ENCODE measurements at regions not wholly inside any gene's neighbourhood (a gene's known extent, or its start where the extent isn't known, plus 50 kb on each side); places are given as distances from the start of the nearest gene placed in this dataset.
A peak's percentile ranks its signal among the peaks of the same experiment; 100 is the strongest.

- no peaks in the 10 kb centered on the region for H3K27me3 Mint-ChIP-seq
- no peaks in the 10 kb centered on the region for H3K4me1 Mint-ChIP-seq
- no peak overlapping the region for H3K4me3 Mint-ChIP-seq
- Histone ChIP-seq H3K27me3 (ENCODE audit: control insufficient read depth, insufficient read depth, low read length) (no peaks in the 10 kb centered on the region), H3K4me3 (ENCODE audit: low read depth, low read length) (no peak overlapping the region), H3K9me3 (ENCODE audit: control insufficient read depth in 2 of 2, low read length in 2 of 2) (no peaks in the 10 kb centered on the region), H3K4me1 (ENCODE audit: control insufficient read depth, insufficient read depth, low read length, poor library complexity, severe bottlenecking) (no peaks in the 10 kb centered on the region), H3K27ac (ENCODE audit: insufficient read depth, low read length, poor library complexity, severe bottlenecking) (no peak overlapping the region), H3K36me3 (ENCODE audit: control insufficient read depth, insufficient read depth, low read length) (no peaks in the 10 kb centered on the region)
- H3K9me3 Mint-ChIP-seq, result peaks cover 0 to 7% (median 2%) of the 10 kb centered on the region in 7 donors
- H3K27ac Mint-ChIP-seq, result no peak overlapping the region
- no peaks in the 10 kb centered on the region for H3K36me3 Mint-ChIP-seq
- no peak for ATAC-seq (ENCODE audit: low read depth in 2 of 2)
- no peak for DNase-seq
Observed at GRCh38 chrX:6904156-6904555, 243.4 kb upstream of the STS start.

DNA sequence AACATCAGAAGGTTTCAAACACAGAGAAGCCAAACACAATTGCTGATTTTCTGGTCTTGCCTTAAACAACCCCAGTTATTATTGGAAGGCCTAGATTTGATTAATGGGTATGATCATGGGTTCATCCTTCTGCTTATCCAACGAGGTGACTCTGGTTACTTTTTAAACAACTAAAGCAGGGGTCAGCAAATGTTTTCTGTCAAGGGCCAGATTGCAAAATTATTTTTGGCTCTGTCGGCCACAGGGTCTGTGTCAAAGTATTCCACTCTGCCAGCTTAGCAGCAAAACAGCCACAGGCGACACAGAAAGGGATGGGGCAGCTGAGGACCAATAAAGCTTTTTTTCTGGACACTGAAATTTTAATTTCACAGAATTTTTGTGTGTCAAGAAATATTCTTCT, 249.1 kb upstream of the STS start:
- Mint-ChIP-seq H3K27me3 (no peaks in the 10 kb centered on the region), H3K36me3 (peaks cover under 1% of the 10 kb centered on the region), H3K4me1 (no peaks in the 10 kb centered on the region), H3K9me3 (peaks cover 0 to 4% (median 0%) of the 10 kb centered on the region in 7 donors), H3K4me3 (no peak overlapping the region), H3K27ac (no peak overlapping the region)
- Histone ChIP-seq H3K4me3 (ENCODE audit: low read depth, low read length) (no peak overlapping the region), H3K4me1 (ENCODE audit: control insufficient read depth, insufficient read depth, low read length, poor library complexity, severe bottlenecking) (no peaks in the 10 kb centered on the region), H3K27me3 (ENCODE audit: control insufficient read depth, insufficient read depth, low read length) (no peaks in the 10 kb centered on the region), H3K36me3 (ENCODE audit: control insufficient read depth, insufficient read depth, low read length) (no peaks in the 10 kb centered on the region), H3K27ac (ENCODE audit: insufficient read depth, low read length, poor library complexity, severe bottlenecking) (no peak overlapping the region), H3K9me3 (ENCODE audit: control insufficient read depth in 2 of 2, low read length in 2 of 2) (no peaks in the 10 kb centered on the region)
- no peak for DNase-seq
- no peak for ATAC-seq (ENCODE audit: low read depth in 2 of 2)

- Mint-ChIP-seq H3K4me3 (no peak overlapping the region), H3K27ac (peak overlapping the region in 1 of 3 donors; percentile 3), H3K27me3 (no peaks in the 10 kb centered on the region), H3K9me3 (peaks cover 0 to 21% (median 4%) of the 10 kb centered on the region in 7 donors), H3K36me3 (peaks cover 4% of the 10 kb centered on the region), H3K4me1 (no peaks in the 10 kb centered on the region)
- Histone ChIP-seq H3K27me3 (ENCODE audit: control insufficient read depth, insufficient read depth, low read length) (no peaks in the 10 kb centered on the region), H3K27ac (ENCODE audit: insufficient read depth, low read length, poor library complexity, severe bottlenecking) (no peak overlapping the region), H3K4me3 (ENCODE audit: low read depth, low read length) (no peak overlapping the region), H3K4me1 (ENCODE audit: control insufficient read depth, insufficient read depth, low read length, poor library complexity, severe bottlenecking) (no peaks in the 10 kb centered on the region), H3K9me3 (ENCODE audit: control insufficient read depth in 2 of 2, low read length in 2 of 2) (no peaks in the 10 kb centered on the region), H3K36me3 (ENCODE audit: control insufficient read depth, insufficient read depth, low read length) (no peaks in the 10 kb centered on the region)
- DNase-seq, result no peak
- no peak for ATAC-seq (ENCODE audit: low read depth in 2 of 2)
Observed at GRCh38 chrX:6891404-6891803, 256.1 kb upstream of the STS start.

GRCh38 chrX:6890544-6891261, 256.8 kb upstream of the STS start:
- no peak overlapping the region for H3K4me3 ChIP-seq (ENCODE audit: low read depth, low read length)
- H3K27me3 ChIP-seq (ENCODE audit: control insufficient read depth, insufficient read depth, low read length), result no peaks in the 10 kb centered on the region
- Mint-ChIP-seq H3K27me3 (no peaks in the 10 kb centered on the region), H3K36me3 (peaks cover 4% of the 10 kb centered on the region), H3K4me1 (no peaks in the 10 kb centered on the region), H3K4me3 (no peak overlapping the region), H3K27ac (no peak overlapping the region), H3K9me3 (peaks cover 0 to 21% (median 4%) of the 10 kb centered on the region in 7 donors)
- DNase-seq (no peak), ATAC-seq (ENCODE audit: low read depth in 2 of 2) (no peak)
- H3K9me3 ChIP-seq (ENCODE audit: control insufficient read depth in 2 of 2, low read length in 2 of 2), result no peaks in the 10 kb centered on the region
- no peak overlapping the region for H3K27ac ChIP-seq (ENCODE audit: insufficient read depth, low read length, poor library complexity, severe bottlenecking)
- no peaks in the 10 kb centered on the region for H3K36me3 ChIP-seq (ENCODE audit: control insufficient read depth, insufficient read depth, low read length)
- H3K4me1 ChIP-seq (ENCODE audit: control insufficient read depth, insufficient read depth, low read length, poor library complexity, severe bottlenecking), result no peaks in the 10 kb centered on the region

DNA sequence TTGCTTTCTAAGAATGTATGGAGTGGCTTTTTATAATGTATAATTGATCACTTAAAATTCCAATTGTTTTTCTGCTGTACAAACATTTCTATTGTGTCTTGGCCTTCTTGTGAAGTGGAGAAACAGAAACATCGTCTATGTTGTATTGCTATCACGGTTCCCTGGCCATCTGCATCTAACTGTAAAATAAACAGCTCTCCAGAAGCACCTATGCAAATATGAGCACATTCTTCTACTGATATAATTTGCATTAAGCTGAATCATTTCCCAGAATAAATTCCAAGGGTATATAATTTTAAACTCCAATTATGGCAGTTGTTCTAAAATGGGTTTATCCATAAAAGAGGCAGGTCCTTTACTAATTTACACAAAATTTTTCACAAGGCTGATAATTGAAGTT, 261.6 kb upstream of the STS start:
- no peaks in the 10 kb centered on the region for H3K36me3 Mint-ChIP-seq
- no peak overlapping the region for H3K4me3 Mint-ChIP-seq
- DNase-seq (no peak), ATAC-seq (ENCODE audit: low read depth in 2 of 2) (no peak)
- H3K4me1 Mint-ChIP-seq, result no peaks in the 10 kb centered on the region
- H3K27me3 ChIP-seq (ENCODE audit: control insufficient read depth, insufficient read depth, low read length), result no peaks in the 10 kb centered on the region
- H3K36me3 ChIP-seq (ENCODE audit: control insufficient read depth, insufficient read depth, low read length), result no peaks in the 10 kb centered on the region
- peaks cover 0 to 9% (median 2%) of the 10 kb centered on the region in 7 donors for H3K9me3 Mint-ChIP-seq
- no peak overlapping the region for H3K27ac Mint-ChIP-seq
- H3K4me3 ChIP-seq (ENCODE audit: low read depth, low read length), result no peak overlapping the region
- H3K4me1 ChIP-seq (ENCODE audit: control insufficient read depth, insufficient read depth, low read length, poor library complexity, severe bottlenecking), result no peaks in the 10 kb centered on the region
- H3K27me3 Mint-ChIP-seq, result no peaks in the 10 kb centered on the region
- H3K9me3 ChIP-seq (ENCODE audit: control insufficient read depth in 2 of 2, low read length in 2 of 2), result no peaks in the 10 kb centered on the region
- H3K27ac ChIP-seq (ENCODE audit: insufficient read depth, low read length, poor library complexity, severe bottlenecking), result no peak overlapping the region

- H3K27me3 ChIP-seq (ENCODE audit: control insufficient read depth, insufficient read depth, low read length), result no peaks in the 10 kb centered on the region
- ATAC-seq (ENCODE audit: low read depth in 2 of 2), result no peak
- no peak overlapping the region for H3K4me3 ChIP-seq (ENCODE audit: low read depth, low read length)
- Mint-ChIP-seq H3K27me3 (no peaks in the 10 kb centered on the region), H3K27ac (no peak overlapping the region), H3K36me3 (no peaks in the 10 kb centered on the region), H3K4me1 (no peaks in the 10 kb centered on the region), H3K9me3 (peaks cover 0 to 9% (median 2%) of the 10 kb centered on the region in 7 donors), H3K4me3 (no peak overlapping the region)
- no peaks in the 10 kb centered on the region for H3K9me3 ChIP-seq (ENCODE audit: control insufficient read depth in 2 of 2, low read length in 2 of 2)
- no peaks in the 10 kb centered on the region for H3K4me1 ChIP-seq (ENCODE audit: control insufficient read depth, insufficient read depth, low read length, poor library complexity, severe bottlenecking)
- DNase-seq, result no peak
- H3K36me3 ChIP-seq (ENCODE audit: control insufficient read depth, insufficient read depth, low read length), result no peaks in the 10 kb centered on the region
- H3K27ac ChIP-seq (ENCODE audit: insufficient read depth, low read length, poor library complexity, severe bottlenecking), result no peak overlapping the region
Observed at GRCh38 chrX:6885396-6885795, 262.1 kb upstream of the STS start.

- H3K4me3 ChIP-seq (ENCODE audit: low read depth, low read length), result no peak overlapping the region
- peaks cover 2 to 25% (median 6%) of the 10 kb centered on the region in 7 donors for H3K9me3 Mint-ChIP-seq
- DNase-seq (no peak), ATAC-seq (ENCODE audit: low read depth in 2 of 2) (no peak)
- peaks cover 3 to 10% of the 10 kb centered on the region in 2 experiments for H3K9me3 ChIP-seq (ENCODE audit: control insufficient read depth in 2 of 2, low read length in 2 of 2)
- no peaks in the 10 kb centered on the region for H3K27me3 ChIP-seq (ENCODE audit: control insufficient read depth, insufficient read depth, low read length)
- no peak overlapping the region for H3K27ac Mint-ChIP-seq
- no peaks in the 10 kb centered on the region for H3K36me3 ChIP-seq (ENCODE audit: control insufficient read depth, insufficient read depth, low read length)
- no peak overlapping the region for H3K27ac ChIP-seq (ENCODE audit: insufficient read depth, low read length, poor library complexity, severe bottlenecking)
- no peaks in the 10 kb centered on the region for H3K36me3 Mint-ChIP-seq
- no peaks in the 10 kb centered on the region for H3K4me1 ChIP-seq (ENCODE audit: control insufficient read depth, insufficient read depth, low read length, poor library complexity, severe bottlenecking)
- H3K27me3 Mint-ChIP-seq, result no peaks in the 10 kb centered on the region
- H3K4me3 Mint-ChIP-seq, result no peak overlapping the region
- H3K4me1 Mint-ChIP-seq, result no peaks in the 10 kb centered on the region
Observed at GRCh38 chrX:6861456-6861855, 286.1 kb upstream of the STS start.

GRCh38 chrX:6857749-6858148, 289.8 kb upstream of the STS start:
- Mint-ChIP-seq H3K27ac (no peak overlapping the region), H3K9me3 (peaks cover 0 to 25% (median 6%) of the 10 kb centered on the region in 7 donors), H3K4me3 (no peak overlapping the region), H3K36me3 (no peaks in the 10 kb centered on the region), H3K27me3 (no peaks in the 10 kb centered on the region), H3K4me1 (no peaks in the 10 kb centered on the region)
- DNase-seq, result no peak
- no peak overlapping the region for H3K27ac ChIP-seq (ENCODE audit: insufficient read depth, low read length, poor library complexity, severe bottlenecking)
- no peak overlapping the region for H3K4me3 ChIP-seq (ENCODE audit: low read depth, low read length)
- no peaks in the 10 kb centered on the region for H3K27me3 ChIP-seq (ENCODE audit: control insufficient read depth, insufficient read depth, low read length)
- ATAC-seq (ENCODE audit: low read depth in 2 of 2), result no peak
- no peaks in the 10 kb centered on the region for H3K36me3 ChIP-seq (ENCODE audit: control insufficient read depth, insufficient read depth, low read length)
- no peaks in the 10 kb centered on the region for H3K4me1 ChIP-seq (ENCODE audit: control insufficient read depth, insufficient read depth, low read length, poor library complexity, severe bottlenecking)
- peaks cover 3 to 6% of the 10 kb centered on the region in 2 experiments for H3K9me3 ChIP-seq (ENCODE audit: control insufficient read depth in 2 of 2, low read length in 2 of 2)

All from CD4-positive, CD25-positive, alpha-beta regulatory T cell (primary cell).